ENCODE measurements at regions not wholly inside any gene's neighbourhood (a gene's known extent, or its start where the extent isn't known, plus 50 kb on each side); places are given as distances from the start of the nearest gene placed in this dataset.

DNA sequence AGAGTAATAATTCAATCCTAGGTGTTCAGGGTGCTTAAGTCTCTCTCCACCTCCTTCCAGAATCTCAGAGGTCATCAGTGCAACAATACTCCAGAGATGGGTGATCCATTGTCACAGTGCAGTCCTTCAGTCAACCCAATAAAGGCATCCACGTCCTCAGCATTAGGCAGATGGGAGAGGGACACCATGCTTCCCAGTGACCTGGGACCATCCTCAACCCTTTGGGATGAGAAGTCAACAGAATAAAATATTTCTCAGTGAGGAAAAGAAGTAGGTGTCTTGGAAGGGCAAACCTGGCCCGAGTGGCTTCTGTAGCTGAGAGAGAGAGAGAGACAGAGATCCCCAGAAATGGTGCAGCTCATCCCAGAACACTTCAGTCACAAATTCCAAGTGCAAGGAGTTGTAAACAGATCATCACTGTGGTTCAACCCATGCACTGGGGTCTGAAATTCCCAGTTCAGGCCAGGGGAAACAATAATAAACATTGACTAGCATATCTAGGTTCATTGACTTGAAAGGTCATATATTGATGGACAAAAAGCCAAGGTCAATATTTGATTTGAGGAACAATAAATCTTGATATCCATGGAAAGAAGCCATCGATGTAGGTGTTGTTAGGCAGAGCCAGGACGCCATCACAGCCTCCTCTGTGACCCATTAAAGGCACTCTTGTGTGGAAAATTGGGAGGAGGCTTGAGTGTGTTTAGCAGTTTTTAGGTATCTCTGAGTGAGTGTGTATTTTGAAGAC lies 256.0 kb upstream of the ZMIZ1 start:
- DNase-seq, result no peak
- in situ Hi-C loops (cut with MboI; ENCODE audit: low sequenced_read_pairs in 4 of 4), result no loop called here
- no peak for TF ChIP-seq POLR2A (IDR thresholded peaks at IDR 0.05)
- TF ChIP-seq, protein P1, sequence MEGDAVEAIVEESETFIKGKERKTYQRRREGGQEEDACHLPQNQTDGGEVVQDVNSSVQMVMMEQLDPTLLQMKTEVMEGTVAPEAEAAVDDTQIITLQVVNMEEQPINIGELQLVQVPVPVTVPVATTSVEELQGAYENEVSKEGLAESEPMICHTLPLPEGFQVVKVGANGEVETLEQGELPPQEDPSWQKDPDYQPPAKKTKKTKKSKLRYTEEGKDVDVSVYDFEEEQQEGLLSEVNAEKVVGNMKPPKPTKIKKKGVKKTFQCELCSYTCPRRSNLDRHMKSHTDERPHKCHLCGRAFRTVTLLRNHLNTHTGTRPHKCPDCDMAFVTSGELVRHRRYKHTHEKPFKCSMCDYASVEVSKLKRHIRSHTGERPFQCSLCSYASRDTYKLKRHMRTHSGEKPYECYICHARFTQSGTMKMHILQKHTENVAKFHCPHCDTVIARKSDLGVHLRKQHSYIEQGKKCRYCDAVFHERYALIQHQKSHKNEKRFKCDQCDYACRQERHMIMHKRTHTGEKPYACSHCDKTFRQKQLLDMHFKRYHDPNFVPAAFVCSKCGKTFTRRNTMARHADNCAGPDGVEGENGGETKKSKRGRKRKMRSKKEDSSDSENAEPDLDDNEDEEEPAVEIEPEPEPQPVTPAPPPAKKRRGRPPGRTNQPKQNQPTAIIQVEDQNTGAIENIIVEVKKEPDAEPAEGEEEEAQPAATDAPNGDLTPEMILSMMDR (IDR thresholded peaks at IDR 0.05 in 4 of 5, conservative IDR thresholded peaks at IDR 0.05 in 1 of 5), result no peak

DNA sequence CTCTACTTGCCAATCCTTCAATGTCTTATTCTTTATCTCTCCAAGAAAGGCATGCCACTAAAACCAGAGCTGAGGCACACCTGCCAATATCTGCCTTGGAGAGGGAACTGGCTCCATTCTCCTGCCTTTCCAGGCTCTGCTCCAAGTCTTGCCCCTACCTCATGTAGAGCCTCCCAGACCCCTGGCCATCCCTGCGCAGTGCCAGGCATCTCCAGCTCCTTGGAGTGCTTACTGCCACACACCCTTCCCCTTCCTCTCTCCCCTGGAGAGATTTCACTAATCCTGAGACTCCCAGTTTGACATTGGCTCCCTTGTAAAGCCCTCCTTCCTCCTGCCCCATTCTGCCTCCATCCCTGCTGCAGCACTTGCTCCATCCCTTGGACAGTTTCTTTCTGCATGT lies 255.2 kb upstream of the ZMIZ1 start:
- no peaks in the 10 kb centered on the region for H3K27me3 ChIP-seq
- no peaks in the 10 kb centered on the region for H3K36me3 ChIP-seq
- TF ChIP-seq POLR2A (IDR thresholded peaks at IDR 0.05), result no peak
- TF ChIP-seq, protein P1 (IDR thresholded peaks at IDR 0.05 in 4 of 5, conservative IDR thresholded peaks at IDR 0.05 in 1 of 5), result no peak
- in situ Hi-C loops (cut with MboI; ENCODE audit: low sequenced_read_pairs in 4 of 4) (no loop called here), intact Hi-C loops (cut with DNase I; ENCODE audit: low total_unique reads) (no loop called here)
- DNase-seq, result no peak
- H3K27ac ChIP-seq, result no peak overlapping the region
- no peak for ATAC-seq
- no peaks in the 10 kb centered on the region for H3K4me1 ChIP-seq
- H3K4me3 ChIP-seq, result no peak overlapping the region
- no peaks in the 10 kb centered on the region for H3K9me3 ChIP-seq

More for the DNA sequence above, 256.0 kb upstream of the ZMIZ1 start:
- Histone ChIP-seq H3K36me3 (no peaks in the 10 kb centered on the region), H3K9me3 (no peaks in the 10 kb centered on the region), H3K4me1 (no peaks in the 10 kb centered on the region), H3K4me3 (no peak overlapping the region), H3K27ac (no peak overlapping the region), H3K27me3 (no peaks in the 10 kb centered on the region)
- intact Hi-C loops (cut with DNase I; ENCODE audit: low total_unique reads), result no loop called here
- ATAC-seq, result no peak

DNA sequence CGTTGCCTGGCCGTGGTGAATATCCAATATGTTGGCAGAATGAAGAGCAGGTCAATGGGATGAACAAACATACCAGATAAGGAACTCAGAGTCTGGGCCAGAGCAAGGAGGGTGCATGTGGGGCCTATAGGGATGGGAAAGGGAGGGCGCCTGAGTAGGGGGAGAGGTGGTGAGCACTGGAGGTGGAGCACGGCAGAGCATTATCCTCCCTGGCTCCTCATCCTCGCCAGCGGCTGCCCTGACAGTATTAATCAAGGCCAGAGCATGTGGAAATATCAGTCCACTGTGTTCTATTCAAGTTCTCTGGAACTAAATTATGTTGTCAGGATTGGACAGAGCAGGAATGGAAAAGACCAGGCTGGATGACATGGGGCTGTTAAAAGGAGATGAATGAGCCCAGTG lies 254.8 kb upstream of the ZMIZ1 start:
- no peak overlapping the region for H3K4me3 ChIP-seq
- ATAC-seq, result no peak

DNA sequence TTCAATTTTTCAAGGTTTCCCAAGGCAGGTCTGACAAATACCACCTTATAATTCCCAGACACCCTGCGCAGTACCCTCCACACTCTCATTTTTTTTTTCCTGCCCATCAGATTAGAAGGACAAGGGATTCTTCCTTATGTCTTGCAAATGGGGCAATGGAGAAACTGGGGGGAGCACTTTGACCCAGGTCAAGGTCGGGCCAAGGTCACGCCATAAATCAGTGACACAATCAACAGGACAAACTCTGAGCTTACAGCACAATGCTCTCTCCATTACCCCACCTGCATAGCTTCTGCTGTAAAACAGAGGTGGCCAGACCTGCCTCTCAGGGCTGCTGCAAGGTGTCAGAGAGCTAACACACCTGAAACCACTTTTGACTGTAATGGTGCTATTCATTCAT lies 254.4 kb upstream of the ZMIZ1 start:
- no peaks in the 10 kb centered on the region for H3K27me3 ChIP-seq
- intact Hi-C loops (cut with DNase I; ENCODE audit: low total_unique reads) (no loop called here), in situ Hi-C loops (cut with MboI; ENCODE audit: low sequenced_read_pairs in 4 of 4) (no loop called here)
- no peak for TF ChIP-seq POLR2A (IDR thresholded peaks at IDR 0.05)
- TF ChIP-seq, protein P1 (IDR thresholded peaks at IDR 0.05 in 4 of 5, conservative IDR thresholded peaks at IDR 0.05 in 1 of 5), result no peak
- H3K27ac ChIP-seq, result no peak overlapping the region
- no peak for ATAC-seq
- no peak overlapping the region for H3K4me3 ChIP-seq
- no peaks in the 10 kb centered on the region for H3K4me1 ChIP-seq
- H3K36me3 ChIP-seq, result no peaks in the 10 kb centered on the region
- no peak for DNase-seq
- no peaks in the 10 kb centered on the region for H3K9me3 ChIP-seq

More for the DNA sequence above, 254.8 kb upstream of the ZMIZ1 start:
- H3K27me3 ChIP-seq, result no peaks in the 10 kb centered on the region
- in situ Hi-C loops (cut with MboI; ENCODE audit: low sequenced_read_pairs in 4 of 4), result no loop called here
- DNase-seq, result no peak
- TF ChIP-seq, protein P1 (IDR thresholded peaks at IDR 0.05 in 4 of 5, conservative IDR thresholded peaks at IDR 0.05 in 1 of 5), result no peak
- TF ChIP-seq POLR2A (IDR thresholded peaks at IDR 0.05), result no peak
- intact Hi-C loops (cut with DNase I; ENCODE audit: low total_unique reads), result no loop called here
- H3K27ac ChIP-seq, result no peak overlapping the region
- no peaks in the 10 kb centered on the region for H3K36me3 ChIP-seq
- no peaks in the 10 kb centered on the region for H3K4me1 ChIP-seq
- H3K9me3 ChIP-seq, result no peaks in the 10 kb centered on the region

Measured in gastrocnemius medialis (tissue), 4 donors.